ENCODE measurements at regions not wholly inside any gene's neighbourhood (a gene's known extent, or its start where the extent isn't known, plus 50 kb on each side); places are given as distances from the start of the nearest gene placed in this dataset.
A peak's percentile ranks its signal among the peaks of the same experiment; 100 is the strongest.
"Not testable (repeated sequence)": the region's sequence is repeated elsewhere in the genome, so short reads cannot be mapped to it uniquely, and the experiment has no call there.

- Histone ChIP-seq H3K4me1 (no peaks in the 10 kb centered on the region), H3K36me3 (no peaks in the 10 kb centered on the region), H3K27ac (peak overlapping the region in 1 of 4 donors; percentile 4), H3K27me3 (no peaks in the 10 kb centered on the region), H3K4me3 (no peak overlapping the region), H3K9me3 (no peaks in the 10 kb centered on the region)
- no peak for TF ChIP-seq POLR2A (IDR thresholded peaks at IDR 0.05)
- TF ChIP-seq CTCF (IDR thresholded peaks at IDR 0.05) = no peak
- no peak for DNase-seq
- 40 to 46% methylated on average over 3 of the region's 3 CpGs for WGBS, 2 donors
- intact Hi-C loops (cut with DNase I) = no loop called here
Measured at GRCh38 chr1:192496369-192497056, 79.1 kb upstream of the RGS1 start.

- DNase-seq = no peak
- H3K27ac ChIP-seq = peak overlapping the region in 1 of 4 donors; percentile 4
- no peaks in the 10 kb centered on the region for H3K27me3 ChIP-seq
- TF ChIP-seq CTCF (IDR thresholded peaks at IDR 0.05) = no peak
- no peak for TF ChIP-seq POLR2A (IDR thresholded peaks at IDR 0.05)
- intact Hi-C loops (cut with DNase I) = no loop called here
- no peaks in the 10 kb centered on the region for H3K4me1 ChIP-seq
- no peaks in the 10 kb centered on the region for H3K36me3 ChIP-seq
- H3K4me3 ChIP-seq = no peak overlapping the region
- no peaks in the 10 kb centered on the region for H3K9me3 ChIP-seq
- 74 to 76% methylated on average over 2 of the region's 2 CpGs for WGBS, 2 donors
Measured at GRCh38 chr1:192497214-192497794, 78.3 kb upstream of the RGS1 start.

- not testable (repeated sequence) for DNase-seq
Measured at GRCh38 chr1:192498092-192498491, 77.5 kb upstream of the RGS1 start.

GRCh38 chr1:192499061-192499581 lies 76.5 kb upstream of the RGS1 start:
- DNase-seq; H3K27ac ChIP-seq; H3K9me3 ChIP-seq; H3K36me3 ChIP-seq; intact Hi-C loops (cut with DNase I); H3K27me3 ChIP-seq; H3K4me1 ChIP-seq; H3K4me3 ChIP-seq: not testable (repeated sequence)
- 85 to 92% methylated on average over 2 to 4 of the region's 29 CpGs for WGBS, 2 donors

More at GRCh38 chr1:192498092-192498491, 77.5 kb upstream of the RGS1 start:
- WGBS, 2 donors = 95 to 100% methylated on average over 6 to 8 of the region's 13 CpGs
- H3K27ac ChIP-seq; intact Hi-C loops (cut with DNase I); H3K36me3 ChIP-seq; H3K4me3 ChIP-seq; H3K27me3 ChIP-seq; H3K9me3 ChIP-seq; H3K4me1 ChIP-seq: not testable (repeated sequence)

- H3K4me1 ChIP-seq; H3K4me3 ChIP-seq; H3K36me3 ChIP-seq; H3K9me3 ChIP-seq; intact Hi-C loops (cut with DNase I); DNase-seq; H3K27me3 ChIP-seq; H3K27ac ChIP-seq: not testable (repeated sequence)
- 92 to 97% methylated on average over 5 to 9 of the region's 23 CpGs for WGBS, 2 donors
Measured at GRCh38 chr1:192500541-192500940, 75.0 kb upstream of the RGS1 start.

GRCh38 chr1:192506741-192507155 lies 68.8 kb upstream of the RGS1 start:
- no peak overlapping the region for H3K27ac ChIP-seq
- 54 to 58% methylated on average over 2 of the region's 2 CpGs for WGBS, 2 donors
- H3K36me3 ChIP-seq = no peaks in the 10 kb centered on the region
- H3K4me3 ChIP-seq = no peak overlapping the region
- no peaks in the 10 kb centered on the region for H3K9me3 ChIP-seq
- no peak for DNase-seq
- no peaks in the 10 kb centered on the region for H3K27me3 ChIP-seq
- intact Hi-C loops (cut with DNase I) = no loop called here
- H3K4me1 ChIP-seq = no peaks in the 10 kb centered on the region
- TF ChIP-seq CTCF (IDR thresholded peaks at IDR 0.05) (peak in 2 of 6 experiments; percentile 9 to 24), POLR2A (IDR thresholded peaks at IDR 0.05) (no peak)

Measured in esophagus squamous epithelium (tissue), 5 donors.